NCI-H82 treated with DMSO at 0.1 percent for 48 hours (cell line): ENCODE measurements at regions not wholly inside any gene's neighbourhood (a gene's known extent, or its start where the extent isn't known, plus 50 kb on each side); places are given as distances from the start of the nearest gene placed in this dataset.

Experiments
- DNase-seq: peaks from one replicate; lab custom pipeline; 2025; ENCODE audit not compliant: unreplicated experiment; lab: John Stamatoyannopoulos, UW

- no peak for DNase-seq
Observed at GRCh38 chr5:174399411-174399810, 325.0 kb upstream of the MSX2 start.

- no peak for DNase-seq
Observed at GRCh38 chr5:174400461-174400860, 323.9 kb upstream of the MSX2 start.

GRCh38 chr5:174401793-174402192, 322.6 kb upstream of the MSX2 start:
- no peak for DNase-seq

DNA sequence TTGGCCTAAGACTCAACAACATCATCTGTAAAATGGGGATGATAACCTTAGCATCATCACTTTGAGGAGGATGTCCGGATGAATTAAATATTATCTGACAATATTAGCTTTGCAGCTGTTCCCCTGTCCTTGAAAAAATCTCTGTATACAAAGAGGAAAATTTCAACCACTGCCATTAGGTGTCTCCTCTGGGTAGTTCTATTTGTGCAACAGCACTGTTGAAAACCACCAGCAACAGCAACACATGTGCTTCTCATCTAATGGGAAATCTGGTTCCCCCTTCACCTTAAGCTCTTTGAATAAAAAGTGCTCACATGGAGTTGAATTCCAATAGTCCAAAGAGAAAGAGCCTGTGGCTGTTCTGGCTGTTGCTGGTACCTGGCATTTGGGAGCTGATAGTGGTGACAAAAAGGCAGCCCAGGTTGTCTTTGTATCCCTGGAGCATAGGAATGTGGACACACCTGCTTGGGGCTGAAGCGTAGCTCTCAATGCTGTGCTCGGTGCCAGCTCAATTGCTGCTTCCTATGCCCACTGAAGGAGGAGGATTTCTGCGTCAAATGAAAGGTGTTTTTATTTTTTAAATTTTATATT, 322.1 kb upstream of the MSX2 start:
- DNase-seq: no peak

- DNase-seq: no peak
Observed at GRCh38 chr5:174404848-174405247, 319.5 kb upstream of the MSX2 start.

- no peak for DNase-seq
Observed at GRCh38 chr5:174409070-174409469, 315.3 kb upstream of the MSX2 start.

GRCh38 chr5:174409971-174410370, 314.4 kb upstream of the MSX2 start:
- DNase-seq: no peak

- DNase-seq: no peak
Observed at GRCh38 chr5:174410716-174411478, 313.5 kb upstream of the MSX2 start.

- no peak for DNase-seq
Observed at GRCh38 chr5:174411479-174411819, 312.9 kb upstream of the MSX2 start.

- DNase-seq: no peak
Observed at GRCh38 chr5:174412374-174412773, 312.0 kb upstream of the MSX2 start.

DNA sequence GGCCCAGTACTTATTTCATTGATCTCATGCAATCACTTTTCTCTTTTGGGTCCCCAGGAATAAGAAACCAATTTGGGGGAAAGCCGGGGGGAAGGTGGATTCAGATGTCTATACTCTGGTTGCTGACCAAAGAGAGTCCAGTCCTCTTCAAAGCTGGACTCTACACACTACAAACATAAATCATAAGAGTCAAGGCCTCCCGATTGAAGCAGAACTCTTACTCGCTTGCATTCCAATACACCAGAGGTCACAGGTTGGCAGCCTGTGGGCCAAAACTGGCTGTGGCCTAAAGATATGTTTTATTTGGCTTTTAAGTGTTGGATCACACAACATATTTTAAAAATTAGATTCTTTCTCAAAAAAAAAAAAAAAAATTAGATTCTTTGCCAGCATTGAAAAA, 311.4 kb upstream of the MSX2 start:
- no peak for DNase-seq

- no peak for DNase-seq
Observed at GRCh38 chr5:174413567-174414314, 310.6 kb upstream of the MSX2 start.

GRCh38 chr5:174414315-174414710, 310.1 kb upstream of the MSX2 start:
- no peak for DNase-seq

DNA sequence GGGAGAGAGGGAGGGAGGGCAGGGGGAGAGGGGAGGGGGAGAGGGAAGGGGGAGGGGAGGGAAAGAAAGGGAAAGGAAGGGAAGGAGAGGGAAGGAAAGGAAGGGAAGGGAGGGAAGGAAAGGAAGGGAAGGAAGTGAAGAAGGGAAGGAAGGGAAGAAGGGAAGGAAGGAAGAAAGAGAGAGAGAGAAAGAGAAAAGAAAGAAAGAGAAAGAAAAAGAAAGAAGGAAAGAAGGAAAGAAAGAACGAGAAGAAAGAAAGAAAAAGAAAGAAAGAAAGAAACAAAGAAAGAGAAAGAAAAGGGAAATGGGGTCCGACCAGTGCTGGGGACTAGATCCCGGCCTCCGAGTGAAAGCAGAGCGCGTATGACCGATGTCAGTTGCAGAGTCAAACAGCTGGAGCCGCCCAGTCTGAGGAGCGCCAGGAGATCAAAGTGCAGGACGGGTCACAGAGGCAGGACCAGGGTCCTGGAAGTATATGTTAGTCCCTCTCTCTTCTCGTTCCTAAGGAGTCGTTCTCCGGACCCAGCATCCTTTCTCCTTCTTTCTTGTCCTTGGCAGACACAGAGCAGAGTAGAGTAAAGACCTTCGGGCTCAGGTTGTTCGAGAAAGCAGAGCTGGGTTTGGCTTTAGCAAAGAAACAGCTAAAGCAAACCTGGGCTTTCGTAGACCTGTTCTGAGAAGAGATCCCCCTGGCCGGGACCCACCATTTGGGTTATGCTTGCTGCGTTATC, 305.4 kb upstream of the MSX2 start:
- DNase-seq: no peak

GRCh38 chr5:174419540-174420132, 304.7 kb upstream of the MSX2 start:
- DNase-seq: peak; percentile 52

GRCh38 chr5:174420651-174421407, 303.6 kb upstream of the MSX2 start:
- no peak for DNase-seq

- DNase-seq: no peak
Observed at GRCh38 chr5:174421408-174421805, 303.0 kb upstream of the MSX2 start.

DNA sequence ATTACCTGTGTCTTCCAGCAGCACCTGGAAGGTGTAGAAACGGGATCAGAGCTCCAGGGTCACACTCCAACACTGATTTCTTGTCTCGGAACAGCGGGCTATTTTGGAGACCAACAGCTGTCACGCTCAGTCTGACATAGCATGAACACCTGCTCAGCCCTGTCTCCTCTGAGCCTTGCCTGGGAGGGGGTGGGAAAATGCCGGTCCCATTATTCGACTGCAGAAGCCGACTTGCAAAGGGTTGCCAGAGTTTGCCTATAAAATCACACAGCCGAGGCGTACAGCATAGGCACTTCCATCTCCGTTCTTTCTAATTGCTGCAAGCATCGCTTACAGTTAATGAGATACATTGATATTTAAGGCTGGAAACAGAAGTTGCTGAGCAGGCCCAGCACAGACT, 300.8 kb upstream of the MSX2 start:
- DNase-seq: no peak

GRCh38 chr5:174424219-174425053, 299.9 kb upstream of the MSX2 start:
- DNase-seq: no peak
